Psoas muscle (tissue), 7 donors: ENCODE measurements at regions not wholly inside any gene's neighbourhood (a gene's known extent, or its start where the extent isn't known, plus 50 kb on each side); places are given as distances from the start of the nearest gene placed in this dataset.

Experiments used
- ATAC-seq, 4 donors: fragments of 200-7000 bp; cut with Tn5 transposase; one replicate each; pipeline ENCODE4 v1.9.1; 2020; ENCODE audit warnings: moderate library complexity in 3 of 4, mild to moderate bottlenecking in 2 of 4
- DNase-seq, 2 donors: peaks; one replicate each; pipeline ENCODE4 v3.0.0-alpha.2; 2020
- H3K27ac ChIP-seq: fragments of 200-600 bp; one replicate; pipeline ENCODE4 v1.8.0; 2022
- H3K27me3 ChIP-seq, 3 donors: fragments of 200-600 bp in 1 of 3; one replicate each; pipeline versions ENCODE4 v1.6.1 to v1.8.0; 2013 to 2022; ENCODE audit warnings: low read length in 2 of 3, mild to moderate bottlenecking in 2 of 3, moderate library complexity in 1 of 3; ENCODE audit not compliant: insufficient read depth in 3 of 3
- H3K36me3 ChIP-seq, 2 donors: fragments of 200-600 bp in 1 of 2; one replicate each; pipeline versions ENCODE4 v1.6.1 to v1.8.0; 2013 to 2022; ENCODE audit warnings: low read depth in 1 of 2, mild to moderate bottlenecking in 1 of 2, moderate library complexity in 1 of 2; ENCODE audit not compliant: insufficient read depth in 1 of 2
- H3K4me1 ChIP-seq: fragments of 200-600 bp; one replicate; pipeline ENCODE4 v1.8.0; 2022
- H3K4me3 ChIP-seq: fragments of 200-600 bp; one replicate; pipeline ENCODE4 v1.8.0; 2022; ENCODE audit warnings: mild to moderate bottlenecking
- H3K9me3 ChIP-seq: fragments of 200-600 bp; one replicate; pipeline ENCODE4 v1.8.0; 2022
- CTCF ChIP-seq: fragments of 200-600 bp; IDR thresholded peaks from one replicate; pipeline ENCODE4 v1.8.0; 2022; ENCODE audit warnings: antibody characterized with exemption
- WGBS, 3 donors: extraction: QIAGEN DNeasy Blood & Tissue Kit; methylation state at CpG; one replicate each; pipeline versions ENCODE4 v1.1.6 to v1.1.7; 2013; 5-methylcytosine and 5-hydroxymethylcytosine counted together
- intact Hi-C, 2 donors: fragments of 100-400 bp; cut with DNase I; formaldehyde crosslinking; loops; one replicate each; pipeline versions ENCODE4 v1.11.0 to v1.14.2; 2022
- donor health status: healthy with polysubstance abuse.
- donor health status: DM: no; HTN: no; CAD: no; lungs with moderate emphysema.
- donor health status: Bipolar disorder and iron deficiency.
- donor health status: healthy.
- donor health status: DM: yes; HTN: yes; CAD: no.
- donor health status: DM: no; HTN: no; CAD: no.
- donor health status: DM: yes; HTN: yes; CAD: no.

GRCh38 chr1:234751678-234752077, 141.7 kb upstream of the IRF2BP2 start:
- peaks cover 9% of the 10 kb centered on the region for H3K4me1 ChIP-seq
- no peak overlapping the region for H3K27ac ChIP-seq
- intact Hi-C loops, result loop anchor here in 1 of 2 donors (2.0 kb wide), 1 partner anchor 23 kb away; no protein-coding TSS in a partner anchor
- no peaks in the 10 kb centered on the region for H3K9me3 ChIP-seq
- TF ChIP-seq CTCF, result no peak
- DNase-seq (no peak), ATAC-seq (no peak)
- H3K4me3 ChIP-seq, result no peak overlapping the region
- H3K36me3 ChIP-seq, result no peaks in the 10 kb centered on the region
- 80 to 90% (median 84%) methylated on average over 7 of the region's 7 CpGs for WGBS, 3 donors
- no peaks in the 10 kb centered on the region for H3K27me3 ChIP-seq

DNA sequence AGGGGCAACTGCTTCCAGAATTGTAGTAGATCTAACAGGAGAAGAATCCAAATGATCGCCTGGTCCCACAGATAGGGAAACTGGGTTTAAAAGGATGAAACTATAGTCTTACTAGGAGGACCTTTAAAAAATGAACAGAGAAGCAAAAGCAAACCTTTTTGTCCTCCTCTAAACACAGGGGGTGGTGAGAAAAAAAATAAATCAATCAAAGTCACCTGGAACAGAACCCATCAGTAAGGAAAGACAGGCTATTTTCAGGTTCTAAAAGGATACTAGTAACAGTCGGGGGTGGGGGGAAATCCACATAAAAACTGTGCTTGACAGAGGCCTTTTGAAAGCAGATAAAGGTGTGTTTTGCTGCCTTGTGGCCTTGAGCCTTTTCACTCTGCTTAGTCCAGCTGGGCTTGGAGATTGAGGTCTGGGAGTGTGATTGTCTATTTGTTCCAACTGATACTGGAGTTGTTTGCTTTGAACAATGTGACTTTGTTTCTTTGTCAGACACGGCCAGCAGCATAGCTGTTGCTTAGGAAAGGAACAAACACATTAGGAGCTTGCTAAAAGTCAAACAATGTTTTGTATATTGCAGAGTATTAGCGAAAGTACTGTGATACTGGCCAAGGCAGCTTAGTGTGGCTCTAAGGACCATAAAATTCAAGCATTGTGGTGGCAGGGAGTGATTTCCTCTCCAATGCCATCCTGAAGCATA, 141.1 kb upstream of the IRF2BP2 start:
- Histone ChIP-seq H3K4me3 (no peak overlapping the region), H3K4me1 (peaks cover 9% of the 10 kb centered on the region), H3K9me3 (no peaks in the 10 kb centered on the region), H3K36me3 (no peaks in the 10 kb centered on the region), H3K27ac (no peak overlapping the region), H3K27me3 (no peaks in the 10 kb centered on the region)
- no peak for ATAC-seq
- WGBS, 3 donors, result 56 to 73% (median 68%) methylated on average over 4 of the region's 4 CpGs
- TF ChIP-seq CTCF, result no peak
- no peak for DNase-seq
- intact Hi-C loops, result no loop called here

DNA sequence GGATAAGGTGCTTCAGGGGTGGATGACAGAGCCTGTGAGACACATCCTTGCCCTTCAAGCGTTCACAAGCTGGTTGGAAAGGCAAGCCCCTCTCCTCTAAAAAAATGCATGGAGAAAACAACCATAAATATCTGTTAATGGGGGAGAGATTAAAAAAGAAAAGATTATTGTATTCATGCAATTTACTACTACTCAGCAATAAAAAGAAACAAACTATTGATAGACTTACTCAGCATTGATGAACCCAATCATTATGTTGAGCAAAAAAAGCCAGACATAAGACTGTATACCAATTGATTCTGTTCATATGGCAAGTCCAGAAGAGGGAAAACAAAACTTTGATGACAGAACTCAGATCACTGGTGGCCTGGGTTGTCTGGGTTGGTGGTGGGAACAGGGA, 138.7 kb upstream of the IRF2BP2 start:
- no peak for DNase-seq
- Histone ChIP-seq H3K9me3 (no peaks in the 10 kb centered on the region), H3K27ac (no peak overlapping the region), H3K27me3 (no peaks in the 10 kb centered on the region), H3K4me1 (peaks cover 6% of the 10 kb centered on the region), H3K4me3 (no peak overlapping the region), H3K36me3 (no peaks in the 10 kb centered on the region)
- no peak for TF ChIP-seq CTCF
- WGBS, 3 donors, result 97 to 100% (median 100%) methylated on average over 1 of the region's 1 CpG
- no peak for ATAC-seq
- intact Hi-C loops, result no loop called here

- H3K27me3 ChIP-seq, result no peaks in the 10 kb centered on the region
- no peak for ATAC-seq
- H3K9me3 ChIP-seq, result no peaks in the 10 kb centered on the region
- no peak overlapping the region for H3K27ac ChIP-seq
- intact Hi-C loops, result no loop called here
- peaks cover 9% of the 10 kb centered on the region for H3K4me1 ChIP-seq
- DNase-seq, result no peak
- no peak for TF ChIP-seq CTCF
- WGBS, 3 donors, result 92 to 99% (median 97%) methylated on average over 7 of the region's 7 CpGs
- H3K36me3 ChIP-seq, result no peaks in the 10 kb centered on the region
- no peak overlapping the region for H3K4me3 ChIP-seq
These were observed 138.1 kb upstream of the IRF2BP2 start for GRCh38 chr1:234748066-234748465.

GRCh38 chr1:234746798-234747196, 136.8 kb upstream of the IRF2BP2 start:
- no peak for DNase-seq
- no peak overlapping the region for H3K27ac ChIP-seq
- H3K9me3 ChIP-seq, result no peaks in the 10 kb centered on the region
- WGBS, 3 donors, result 80 to 88% (median 86%) methylated on average over 9 of the region's 9 CpGs
- H3K36me3 ChIP-seq, result no peaks in the 10 kb centered on the region
- H3K4me1 ChIP-seq, result peaks cover 9% of the 10 kb centered on the region
- H3K27me3 ChIP-seq, result no peaks in the 10 kb centered on the region
- intact Hi-C loops, result no loop called here
- H3K4me3 ChIP-seq, result no peak overlapping the region
- ATAC-seq, result no peak
- no peak for TF ChIP-seq CTCF
